Neural cell (in vitro differentiated cells): ENCODE measurements at regions not wholly inside any gene's neighbourhood (a gene's known extent, or its start where the extent isn't known, plus 50 kb on each side); places are given as distances from the start of the nearest gene placed in this dataset.

ENCODE experiments used
- H2AFZ ChIP-seq: fragments of 200-600, 300-800 bp; sonication (generic), shearing (Covaris generic); 2 replicates; pipeline ENCODE4 v1.6.0; 2014; ENCODE audit warnings: low read depth, mild to moderate bottlenecking, antibody characterized with exemption, low read length, moderate library complexity
- H3F3A ChIP-seq: fragments of 200-600 bp; shearing (Covaris generic); 2 replicates; pipeline ENCODE4 v1.6.1; 2016; ENCODE audit warnings: mild to moderate bottlenecking, moderate library complexity, mixed read lengths, antibody characterized with exemption, low read length; ENCODE audit not compliant: insufficient read depth, poor library complexity, severe bottlenecking
- H3K27ac ChIP-seq: fragments of 200-600, 300-800 bp; sonication (generic), shearing (Covaris generic); 2 replicates; pipeline ENCODE4 v1.5.1; 2014; ENCODE audit warnings: mild to moderate bottlenecking, low read length, moderate library complexity
- H3K27me3 ChIP-seq: fragments of 300-800, 200-600 bp; sonication (generic), shearing (Covaris generic); 2 replicates; pipeline ENCODE4 v1.6.0; 2014; ENCODE audit warnings: mild to moderate bottlenecking, low read depth, low read length, moderate library complexity; ENCODE audit not compliant: insufficient read depth
- H3K36me3 ChIP-seq: fragments of 300-800, 200-600 bp; sonication (generic), shearing (Covaris generic); 2 replicates; pipeline ENCODE4 v1.5.1; 2014; ENCODE audit warnings: mild to moderate bottlenecking, antibody characterized with exemption, low read length, moderate library complexity; ENCODE audit not compliant: insufficient read depth
- H3K4me2 ChIP-seq: fragments of 300-800, 200-600 bp; sonication (generic), shearing (Covaris generic); 2 replicates; pipeline ENCODE4 v1.6.0; 2014; ENCODE audit warnings: mild to moderate bottlenecking, low read length
- H3K4me3 ChIP-seq: fragments of 300-800, 200-600 bp; sonication (generic), shearing (Covaris generic); 2 replicates; pipeline ENCODE4 v1.5.1; 2014; ENCODE audit warnings: mild to moderate bottlenecking, low read length, moderate library complexity
- H3K79me2 ChIP-seq: fragments of 200-600 bp; shearing (Covaris generic); replicated peaks from 2 replicates; pipeline ENCODE4 v1.6.0; 2014; ENCODE audit warnings: mild to moderate bottlenecking, low read length, moderate library complexity; ENCODE audit not compliant: insufficient read depth
- H3K9ac ChIP-seq: fragments of 300-800, 200-600 bp; sonication (generic), shearing (Covaris generic); 2 replicates; pipeline ENCODE4 v1.6.1; 2016; ENCODE audit warnings: mild to moderate bottlenecking, low read length, mixed read lengths
- H3K9me2 ChIP-seq: fragments of 200-600 bp; shearing (Covaris generic); 2 replicates; pipeline ENCODE4 v1.6.1; 2016; ENCODE audit warnings: mild to moderate bottlenecking, low read length, mixed read lengths; ENCODE audit not compliant: insufficient read depth
- H3K9me3 ChIP-seq: fragments of 200-600, 300-800 bp; sonication (generic), shearing (Covaris generic); 2 replicates; pipeline ENCODE4 v1.6.1; 2016; ENCODE audit warnings: mild to moderate bottlenecking, mixed run types, low read length, moderate library complexity, mixed read lengths
- H4K20me1 ChIP-seq: fragments of 200-600 bp; shearing (Covaris generic); 2 replicates; pipeline ENCODE4 v1.6.1; 2016; ENCODE audit warnings: mild to moderate bottlenecking, mixed run types; ENCODE audit not compliant: insufficient read depth
- CTCF ChIP-seq: fragments of 450-650 bp; IDR thresholded peaks from 2 replicates; pipeline ENCODE4 v1.5.1; 2014; ENCODE audit warnings: antibody characterized with exemption, mild to moderate bottlenecking, moderate library complexity; ENCODE audit not compliant: poor library complexity, severe bottlenecking
- EP300 ChIP-seq: fragments of 450-650 bp; conservative IDR thresholded peaks from 2 replicates; pipeline ENCODE4 v1.6.1; 2014; ENCODE audit warnings: antibody characterized with exemption, mild to moderate bottlenecking, moderate library complexity; ENCODE audit not compliant: poor library complexity, severe bottlenecking
- EZH2 ChIP-seq: fragments of 200-600, 300-800 bp; shearing (Covaris generic), sonication (generic); IDR thresholded peaks from 2 replicates; pipeline ENCODE4 v1.6.1; 2014; ENCODE audit warnings: antibody characterized with exemption, low read length, borderline replicate concordance, mild to moderate bottlenecking; ENCODE audit not compliant: insufficient read depth, poor library complexity, severe bottlenecking
- MXI1 ChIP-seq: fragments of 450-650 bp; conservative IDR thresholded peaks from 2 replicates; pipeline ENCODE4 v1.6.1; 2014; ENCODE audit warnings: antibody characterized with exemption, mild to moderate bottlenecking; ENCODE audit not compliant: poor library complexity, severe bottlenecking
- POLR2AphosphoS5 ChIP-seq: IDR thresholded peaks from 2 replicates; pipeline ENCODE4 v1.6.1; 2012
- RAD21 ChIP-seq: fragments of 450-650 bp; conservative IDR thresholded peaks from 2 replicates; pipeline ENCODE4 v1.6.1; 2014; ENCODE audit warnings: antibody characterized with exemption, mild to moderate bottlenecking, moderate library complexity
- SMC3 ChIP-seq: fragments of 450-650 bp; conservative IDR thresholded peaks from 2 replicates; pipeline ENCODE4 v1.6.1; 2014; ENCODE audit warnings: antibody characterized with exemption, mild to moderate bottlenecking, moderate library complexity; ENCODE audit not compliant: poor library complexity
- TAF1 ChIP-seq: IDR thresholded peaks from 2 replicates; pipeline ENCODE4 v1.6.1; 2012; ENCODE audit warnings: low read depth
- TF ChIP-seq, protein P1 (sequence below): IDR thresholded peaks from 2 replicates; pipeline ENCODE4 v1.6.1; 2012; ENCODE audit warnings: borderline replicate concordance

DNA sequence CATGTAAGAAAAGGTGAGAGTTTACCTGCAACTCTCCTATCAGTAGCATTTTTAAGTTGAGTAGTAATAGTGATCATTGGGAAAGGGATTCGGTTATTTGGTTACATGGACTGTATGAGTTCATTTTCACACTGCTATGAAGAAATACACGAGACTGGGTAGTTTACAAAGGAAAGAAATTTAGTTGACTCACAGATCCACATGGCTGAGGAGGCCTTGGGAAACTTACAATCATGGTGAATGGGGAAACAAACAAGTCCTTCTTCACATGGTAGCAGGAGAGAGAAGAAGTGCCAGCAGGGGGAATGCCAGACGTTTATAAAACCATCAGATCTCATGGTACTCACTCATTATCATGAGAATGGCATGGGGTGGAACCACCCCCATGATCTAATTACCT lies 59.3 kb upstream of the FBXO28 start (continued):
- TF ChIP-seq MXI1: no peak
- TF ChIP-seq TAF1: no peak
- no peak for TF ChIP-seq EP300

- H3K27ac ChIP-seq: no peak overlapping the region
- H3K4me3 ChIP-seq: no peak overlapping the region
- H3K9me3 ChIP-seq: no peaks in the 10 kb centered on the region
- no peaks in the 10 kb centered on the region for H3K27me3 ChIP-seq
- H3K9me2 ChIP-seq: no peaks in the 10 kb centered on the region
- H3K4me2 ChIP-seq: no peak overlapping the region
- no peak overlapping the region for H2AFZ ChIP-seq
- no peaks in the 10 kb centered on the region for H4K20me1 ChIP-seq
- no peaks in the 10 kb centered on the region for H3K79me2 ChIP-seq
- no peak overlapping the region for H3K9ac ChIP-seq
- H3K36me3 ChIP-seq: no peaks in the 10 kb centered on the region
- TF ChIP-seq TAF1: no peak
- TF ChIP-seq EZH2: no peak
- no peak for TF ChIP-seq CTCF
- H3F3A ChIP-seq: no peaks in the 10 kb centered on the region
Observed at GRCh38 chr1:224054012-224054411, 59.9 kb upstream of the FBXO28 start.

- H3K27me3 ChIP-seq: no peaks in the 10 kb centered on the region
- no peak overlapping the region for H3K27ac ChIP-seq
- H3K4me2 ChIP-seq: no peak overlapping the region
- no peaks in the 10 kb centered on the region for H3K9me2 ChIP-seq
- no peak overlapping the region for H3K4me3 ChIP-seq
- no peak overlapping the region for H3K9ac ChIP-seq
- H3K36me3 ChIP-seq: no peaks in the 10 kb centered on the region
- H3F3A ChIP-seq: no peaks in the 10 kb centered on the region
- H3K79me2 ChIP-seq: no peaks in the 10 kb centered on the region
- TF ChIP-seq, protein P1, sequence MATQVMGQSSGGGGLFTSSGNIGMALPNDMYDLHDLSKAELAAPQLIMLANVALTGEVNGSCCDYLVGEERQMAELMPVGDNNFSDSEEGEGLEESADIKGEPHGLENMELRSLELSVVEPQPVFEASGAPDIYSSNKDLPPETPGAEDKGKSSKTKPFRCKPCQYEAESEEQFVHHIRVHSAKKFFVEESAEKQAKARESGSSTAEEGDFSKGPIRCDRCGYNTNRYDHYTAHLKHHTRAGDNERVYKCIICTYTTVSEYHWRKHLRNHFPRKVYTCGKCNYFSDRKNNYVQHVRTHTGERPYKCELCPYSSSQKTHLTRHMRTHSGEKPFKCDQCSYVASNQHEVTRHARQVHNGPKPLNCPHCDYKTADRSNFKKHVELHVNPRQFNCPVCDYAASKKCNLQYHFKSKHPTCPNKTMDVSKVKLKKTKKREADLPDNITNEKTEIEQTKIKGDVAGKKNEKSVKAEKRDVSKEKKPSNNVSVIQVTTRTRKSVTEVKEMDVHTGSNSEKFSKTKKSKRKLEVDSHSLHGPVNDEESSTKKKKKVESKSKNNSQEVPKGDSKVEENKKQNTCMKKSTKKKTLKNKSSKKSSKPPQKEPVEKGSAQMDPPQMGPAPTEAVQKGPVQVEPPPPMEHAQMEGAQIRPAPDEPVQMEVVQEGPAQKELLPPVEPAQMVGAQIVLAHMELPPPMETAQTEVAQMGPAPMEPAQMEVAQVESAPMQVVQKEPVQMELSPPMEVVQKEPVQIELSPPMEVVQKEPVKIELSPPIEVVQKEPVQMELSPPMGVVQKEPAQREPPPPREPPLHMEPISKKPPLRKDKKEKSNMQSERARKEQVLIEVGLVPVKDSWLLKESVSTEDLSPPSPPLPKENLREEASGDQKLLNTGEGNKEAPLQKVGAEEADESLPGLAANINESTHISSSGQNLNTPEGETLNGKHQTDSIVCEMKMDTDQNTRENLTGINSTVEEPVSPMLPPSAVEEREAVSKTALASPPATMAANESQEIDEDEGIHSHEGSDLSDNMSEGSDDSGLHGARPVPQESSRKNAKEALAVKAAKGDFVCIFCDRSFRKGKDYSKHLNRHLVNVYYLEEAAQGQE: no peak
- TF ChIP-seq RAD21 (no peak), EZH2 (no peak), MXI1 (no peak), POLR2AphosphoS5 (no peak), TAF1 (no peak), SMC3 (no peak), EP300 (no peak), CTCF (no peak)
- H2AFZ ChIP-seq: no peak overlapping the region
- no peaks in the 10 kb centered on the region for H4K20me1 ChIP-seq
- H3K9me3 ChIP-seq: no peaks in the 10 kb centered on the region
Observed at GRCh38 chr1:224053456-224053855, 60.5 kb upstream of the FBXO28 start.
